RWPE1 (cell line): ENCODE measurements at regions not wholly inside any gene's neighbourhood (a gene's known extent, or its start where the extent isn't known, plus 50 kb on each side); places are given as distances from the start of the nearest gene placed in this dataset.

ENCODE experiments used
- CTCF ChIA-PET: fragments of 350-600 bp; sonication (Branson Sonifier 250); formaldehyde crosslinking; extraction: SDS; loops from one replicate; lab custom pipeline; 2021; lab: Yijun Ruan, JAX
- POLR2A ChIA-PET: fragments of 400-600 bp; formaldehyde crosslinking; extraction: SDS; loops from one replicate; lab custom pipeline; 2020; ENCODE audit warnings: antibody characterized with exemption; ENCODE audit not compliant: low non-redundant PET; lab: Yijun Ruan, JAX
- DNase-seq: peaks from one replicate; pipeline ENCODE4 v3.0.0; 2012; ENCODE audit warnings: low spot score
- H3K27ac ChIP-seq: fragments of 450-650 bp; 2 replicates; pipeline ENCODE4 v1.5.1; 2017
- TF ChIP-seq, protein P1 (sequence below): fragments of 450-650 bp; conservative IDR thresholded peaks from 2 replicates; pipeline ENCODE4 v1.5.1; 2017; ENCODE audit warnings: low read depth, mild to moderate bottlenecking

- ChIA-PET POLR2A (no interaction called here), CTCF (no interaction called here)
- no peak for DNase-seq
- H3K27ac ChIP-seq = no peak overlapping the region
- TF ChIP-seq, protein P1, sequence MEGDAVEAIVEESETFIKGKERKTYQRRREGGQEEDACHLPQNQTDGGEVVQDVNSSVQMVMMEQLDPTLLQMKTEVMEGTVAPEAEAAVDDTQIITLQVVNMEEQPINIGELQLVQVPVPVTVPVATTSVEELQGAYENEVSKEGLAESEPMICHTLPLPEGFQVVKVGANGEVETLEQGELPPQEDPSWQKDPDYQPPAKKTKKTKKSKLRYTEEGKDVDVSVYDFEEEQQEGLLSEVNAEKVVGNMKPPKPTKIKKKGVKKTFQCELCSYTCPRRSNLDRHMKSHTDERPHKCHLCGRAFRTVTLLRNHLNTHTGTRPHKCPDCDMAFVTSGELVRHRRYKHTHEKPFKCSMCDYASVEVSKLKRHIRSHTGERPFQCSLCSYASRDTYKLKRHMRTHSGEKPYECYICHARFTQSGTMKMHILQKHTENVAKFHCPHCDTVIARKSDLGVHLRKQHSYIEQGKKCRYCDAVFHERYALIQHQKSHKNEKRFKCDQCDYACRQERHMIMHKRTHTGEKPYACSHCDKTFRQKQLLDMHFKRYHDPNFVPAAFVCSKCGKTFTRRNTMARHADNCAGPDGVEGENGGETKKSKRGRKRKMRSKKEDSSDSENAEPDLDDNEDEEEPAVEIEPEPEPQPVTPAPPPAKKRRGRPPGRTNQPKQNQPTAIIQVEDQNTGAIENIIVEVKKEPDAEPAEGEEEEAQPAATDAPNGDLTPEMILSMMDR = no peak
Measured at GRCh38 chr2:8627692-8628085, 54.2 kb upstream of the ID2 start.

DNA sequence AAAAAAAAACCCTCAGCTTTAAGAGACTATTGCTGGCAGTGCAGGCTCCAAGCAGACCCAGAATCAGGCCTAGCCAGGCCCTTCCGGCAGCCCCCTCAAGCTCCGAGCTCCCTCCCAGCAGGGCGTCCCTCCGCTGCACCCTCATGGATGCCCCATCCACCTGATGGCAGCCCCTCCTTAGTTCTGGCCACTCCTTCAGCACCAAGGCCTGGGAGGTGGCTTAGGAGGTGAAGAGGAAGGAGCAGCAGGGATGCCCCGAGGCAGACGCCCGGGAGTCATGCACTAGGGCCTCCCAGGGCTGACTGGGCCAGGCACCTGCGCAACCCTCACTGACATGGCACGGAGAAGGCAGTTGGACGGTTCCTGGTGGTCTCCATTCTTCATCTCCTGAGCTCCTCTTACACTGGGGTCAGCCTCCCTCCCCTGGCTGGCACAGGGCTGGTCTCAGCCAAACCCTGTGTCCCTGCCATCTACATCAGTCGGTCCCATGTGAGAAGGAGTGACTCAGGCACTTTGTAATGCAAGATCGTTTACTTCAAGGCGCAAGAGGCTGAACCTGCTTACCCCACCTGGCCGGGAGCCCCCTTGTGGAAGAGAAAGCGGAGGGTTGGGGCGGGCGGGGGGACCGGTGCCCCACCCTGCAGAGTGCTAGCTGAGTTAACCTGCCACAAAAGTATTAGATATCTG, 53.5 kb upstream of the ID2 start:
- CTCF ChIA-PET = interaction anchor here (0.6 kb wide), 2 partner anchors 37 to 1176 kb away, joined by 3 to 4 read pairs; no protein-coding TSS in a partner anchor
- POLR2A ChIA-PET = no interaction called here
- DNase-seq = no peak
- TF ChIP-seq, protein P1 = no peak
- no peak overlapping the region for H3K27ac ChIP-seq

DNA sequence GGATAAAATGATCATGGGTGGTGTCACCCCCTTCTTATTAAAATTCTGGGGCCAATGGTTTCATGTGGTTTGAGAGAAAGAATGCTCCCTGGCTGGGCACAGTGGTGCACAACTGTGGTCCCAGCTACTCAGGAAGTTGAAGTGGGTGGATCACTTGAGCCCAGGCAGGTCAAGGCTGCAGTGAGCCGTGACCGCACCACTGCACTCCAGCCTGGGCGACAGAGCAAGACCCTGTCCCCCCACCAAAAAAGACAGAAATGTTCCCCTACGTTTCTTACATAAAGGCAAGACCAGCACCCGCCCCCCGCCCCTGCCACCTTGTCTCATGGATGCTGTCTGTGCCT, 53.0 kb upstream of the ID2 start:
- TF ChIP-seq, protein P1 = no peak
- ChIA-PET CTCF (interaction anchor here (0.6 kb wide), 1 partner anchor 38 kb away, joined by 4 read pairs; no protein-coding TSS in a partner anchor), POLR2A (no interaction called here)
- DNase-seq = no peak
- H3K27ac ChIP-seq = no peak overlapping the region

DNA sequence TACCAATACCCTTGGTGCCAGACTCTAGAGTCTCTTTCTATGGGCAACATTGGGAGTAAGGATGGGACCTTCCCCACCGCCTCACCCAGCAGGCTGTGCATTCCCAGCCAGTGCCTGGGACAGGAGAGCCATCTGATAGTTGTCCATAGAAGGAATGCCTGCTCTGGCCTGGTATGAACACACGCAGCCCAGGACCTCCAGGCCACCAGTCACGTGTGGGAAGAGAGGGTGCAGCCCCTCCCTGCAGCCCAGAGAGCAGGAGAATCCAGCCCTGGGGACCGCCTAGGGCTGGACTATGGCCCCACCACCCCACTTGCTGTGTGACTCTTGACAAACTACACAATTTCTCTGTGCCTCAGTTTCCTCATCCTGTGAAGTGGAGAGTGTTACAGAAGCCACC, 52.5 kb upstream of the ID2 start:
- ChIA-PET POLR2A (no interaction called here), CTCF (no interaction called here)
- TF ChIP-seq, protein P1 = no peak
- no peak overlapping the region for H3K27ac ChIP-seq
- no peak for DNase-seq

DNA sequence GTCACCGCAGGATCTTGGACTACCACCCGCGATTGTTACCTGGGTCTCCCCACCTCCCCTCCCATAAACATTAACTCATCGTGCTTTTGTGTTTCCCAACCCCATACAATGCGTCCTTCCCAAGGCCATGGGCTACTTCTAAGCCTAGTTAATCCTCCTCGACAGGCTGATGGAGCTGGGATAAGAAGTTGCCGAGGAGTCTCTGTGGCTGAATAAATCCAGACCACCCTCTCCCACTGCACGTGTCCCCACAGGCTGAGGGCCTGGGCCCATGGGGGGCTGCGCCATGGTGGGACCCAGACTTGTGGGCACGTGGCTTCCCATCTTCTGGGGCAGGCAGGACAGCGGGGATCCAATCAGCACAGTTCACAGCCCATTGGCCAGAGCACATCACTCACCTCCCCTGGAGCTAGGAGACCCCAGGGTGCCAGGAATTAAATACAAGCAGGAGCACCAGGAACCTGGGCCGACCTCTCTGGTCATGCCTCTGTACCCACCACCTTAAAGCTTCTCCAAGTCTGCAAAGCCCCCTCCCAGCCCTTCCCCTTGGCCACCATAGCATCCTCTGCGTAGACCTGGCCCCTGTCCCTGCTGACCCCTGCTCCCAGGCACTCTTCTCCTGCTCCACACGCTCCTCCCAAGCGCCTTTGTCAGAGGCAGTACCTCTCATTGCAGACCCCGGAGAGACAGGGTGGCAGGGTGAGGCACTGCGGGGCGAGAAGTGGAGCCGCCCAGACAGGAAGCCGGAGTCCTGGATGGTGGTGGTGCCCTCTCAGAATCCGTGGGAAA, 51.0 kb upstream of the ID2 start:
- H3K27ac ChIP-seq = no peak overlapping the region
- TF ChIP-seq, protein P1 = no peak
- DNase-seq = no peak
- POLR2A ChIA-PET = no interaction called here
- CTCF ChIA-PET = no interaction called here

GRCh38 chr2:8631465-8632005, 50.3 kb upstream of the ID2 start:
- POLR2A ChIA-PET = no interaction called here
- no peak overlapping the region for H3K27ac ChIP-seq
- CTCF ChIA-PET = interaction anchor here (0.7 kb wide), 1 partner anchor 894 kb away, joined by 3 read pairs; no protein-coding TSS in a partner anchor
- TF ChIP-seq, protein P1 = no peak
- no peak for DNase-seq
